Neural progenitor cell (in vitro differentiated cells): ENCODE measurements at regions not wholly inside any gene's neighbourhood (a gene's known extent, or its start where the extent isn't known, plus 50 kb on each side); places are given as distances from the start of the nearest gene placed in this dataset.

Experiments
- CTCF ChIP-seq: fragments of 200-600 bp; sonication (generic); IDR thresholded peaks from 2 replicates; pipeline ENCODE4 v1.5.1; 2017; ENCODE audit warnings: antibody characterized with exemption, mild to moderate bottlenecking
- EZH2phosphoT487 ChIP-seq: fragments of 200-600 bp; sonication (generic); IDR thresholded peaks from 2 replicates; pipeline ENCODE4 v1.6.1; 2017; ENCODE audit warnings: antibody characterized with exemption

DNA sequence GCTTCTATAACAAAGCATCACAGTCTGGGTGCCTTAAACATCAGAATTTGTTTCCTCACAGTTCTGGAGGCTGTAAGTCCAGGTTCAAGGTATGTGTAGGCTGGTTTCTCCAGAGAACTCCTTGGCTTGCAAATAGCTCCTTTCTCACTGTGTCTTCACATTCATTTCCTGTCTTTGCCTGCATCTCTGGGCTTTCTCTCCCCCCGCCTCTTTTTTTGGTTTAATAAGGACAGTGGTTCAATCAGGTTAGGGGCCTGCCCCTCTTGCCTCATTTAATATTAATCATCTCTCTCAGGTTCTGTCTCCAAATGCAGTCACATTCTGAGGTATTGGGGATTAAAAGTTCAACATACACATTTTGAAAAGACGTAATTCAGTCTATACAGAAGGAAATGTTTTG lies 225.5 kb upstream of the ATP10B start:
- no peak for TF ChIP-seq CTCF
- TF ChIP-seq EZH2phosphoT487 = no peak
